IMR-90 (cell line): ENCODE measurements at regions not wholly inside any gene's neighbourhood (a gene's known extent, or its start where the extent isn't known, plus 50 kb on each side); places are given as distances from the start of the nearest gene placed in this dataset.

Experiments used
- ATAC-seq: fragments of 200-7000 bp; cut with Tn5 transposase; 2 replicates; pipeline ENCODE4 v1.9.1; 2020; ENCODE audit warnings: low read depth, mild to moderate bottlenecking, moderate library complexity
- BruUV-seq: library from RNA; stranded (reverse); fragments of 400-500 nt; replicated peaks from 2 replicates; lab custom pipeline; 2021; lab: Mats Ljungman, UMichigan
- CTCF ChIA-PET: fragments of 300-600 bp; formaldehyde crosslinking; extraction: SDS; loops from one replicate; lab custom pipeline; 2021; ENCODE audit warnings: antibody characterized with exemption; lab: Yijun Ruan, JAX
- POLR2A ChIA-PET: fragments of 300-600 bp; sonication (Branson Sonifier 250); formaldehyde crosslinking; loops from one replicate; lab custom pipeline; 2022; ENCODE audit warnings: antibody characterized with exemption; ENCODE audit not compliant: unreplicated experiment; lab: Charles Lee
- DNase-seq: peaks from one replicate; pipeline ENCODE4 v3.0.0; 2013
- H2AFZ ChIP-seq: replicated peaks from 2 replicates; pipeline ENCODE3; 2013; ENCODE audit warnings: low read length, mild to moderate bottlenecking; ENCODE audit not compliant: poor library complexity
- H2AK5ac ChIP-seq: 2 replicates; pipeline ENCODE4 v1.6.1; 2013; ENCODE audit warnings: low read depth, low read length, inconsistent platforms
- H2AK9ac ChIP-seq: replicated peaks from 2 replicates; pipeline ENCODE3; 2013; ENCODE audit warnings: mild to moderate bottlenecking, low read depth, low read length, moderate library complexity; ENCODE audit not compliant: poor library complexity
- H2BK120ac ChIP-seq: 2 replicates; pipeline ENCODE4 v1.6.1; 2013; ENCODE audit warnings: low read depth, low read length, inconsistent platforms
- H2BK15ac ChIP-seq: 3 replicates; pipeline ENCODE4 v1.6.1; 2013; ENCODE audit warnings: low read depth, low read length, inconsistent platforms
- H2BK20ac ChIP-seq: 2 replicates; pipeline ENCODE4 v1.6.1; 2013; ENCODE audit warnings: low read depth, mild to moderate bottlenecking, inconsistent platforms, low read length, moderate library complexity
- H2BK5ac ChIP-seq: 2 replicates; pipeline ENCODE4 v1.6.1; 2013; ENCODE audit warnings: mild to moderate bottlenecking, low read depth, low read length, inconsistent platforms; ENCODE audit not compliant: poor library complexity, severe bottlenecking
- H3K14ac ChIP-seq: replicated peaks from 2 replicates; pipeline ENCODE4 v1.6.1; 2013; ENCODE audit warnings: low read depth, low read length, inconsistent platforms
- H3K18ac ChIP-seq: 2 replicates; pipeline ENCODE4 v1.6.1; 2013; ENCODE audit warnings: low read depth, low read length, control low read depth
- H3K23ac ChIP-seq: 2 replicates; pipeline ENCODE4 v1.6.1; 2013; ENCODE audit warnings: low read depth, low read length, inconsistent platforms
- H3K27ac ChIP-seq: 2 replicates; pipeline ENCODE4 v1.5.1; 2013; ENCODE audit warnings: mild to moderate bottlenecking, control low read depth, low read length; ENCODE audit not compliant: insufficient read depth
- H3K27me3 ChIP-seq: 2 replicates; pipeline ENCODE4 v1.6.1; 2013; ENCODE audit warnings: low read length; ENCODE audit not compliant: control insufficient read depth, insufficient read depth
- H3K36me3 ChIP-seq: 2 replicates; pipeline ENCODE4 v1.6.1; 2013; ENCODE audit warnings: low read length, mixed read lengths; ENCODE audit not compliant: control insufficient read depth, insufficient read depth
- H3K4ac ChIP-seq: 2 replicates; pipeline ENCODE4 v1.6.1; 2013; ENCODE audit warnings: low read depth, low read length, inconsistent platforms
- H3K4me1 ChIP-seq: 2 replicates; pipeline ENCODE4 v1.6.1; 2013; ENCODE audit warnings: low read length, mixed read lengths; ENCODE audit not compliant: control insufficient read depth, insufficient read depth
- H3K4me2 ChIP-seq: 2 replicates; pipeline ENCODE4 v1.6.1; 2013; ENCODE audit warnings: low read depth, mild to moderate bottlenecking, control low read depth, low read length, moderate library complexity
- H3K4me3 ChIP-seq: 2 replicates; pipeline ENCODE4 v1.5.1; 2013; ENCODE audit warnings: low read depth, mild to moderate bottlenecking, control low read depth, low read length, moderate library complexity; ENCODE audit not compliant: insufficient read depth
- H3K56ac ChIP-seq: 2 replicates; pipeline ENCODE4 v1.6.1; 2013; ENCODE audit warnings: low read length, inconsistent platforms; ENCODE audit not compliant: insufficient read depth; ENCODE audit errors: extremely low read depth
- H3K79me1 ChIP-seq, 2 experiments: 2 replicates each; pipeline ENCODE4 v1.6.1; 2013; ENCODE audit warnings: low read length in 2 of 2, inconsistent platforms in 1 of 2, low read depth in 1 of 2
- H3K9ac ChIP-seq: 2 replicates; pipeline ENCODE4 v1.6.1; 2013; ENCODE audit warnings: low read depth, low read length, control low read depth
- H3K9me1 ChIP-seq: 2 replicates; pipeline ENCODE4 v1.6.1; 2013; ENCODE audit warnings: low read length, inconsistent platforms; ENCODE audit not compliant: insufficient read depth
- H3K9me3 ChIP-seq: 2 replicates; pipeline ENCODE4 v1.6.1; 2013; ENCODE audit warnings: low read length; ENCODE audit not compliant: control insufficient read depth, insufficient read depth
- H4K20me1 ChIP-seq: 2 replicates; pipeline ENCODE4 v1.6.1; 2013; ENCODE audit warnings: low read length, inconsistent platforms; ENCODE audit not compliant: insufficient read depth
- H4K5ac ChIP-seq: 2 replicates; pipeline ENCODE4 v1.6.1; 2013; ENCODE audit warnings: mild to moderate bottlenecking, low read depth, low read length, control low read depth
- H4K8ac ChIP-seq, 2 experiments: 2 replicates each; pipeline ENCODE4 v1.6.1; 2013; ENCODE audit warnings: low read depth in 2 of 2, low read length in 2 of 2, control low read depth in 1 of 2, inconsistent platforms in 1 of 2
- H4K91ac ChIP-seq: 2 replicates; pipeline ENCODE4 v1.6.1; 2013; ENCODE audit warnings: low read depth, low read length, inconsistent platforms; ENCODE audit not compliant: insufficient read depth
- BHLHE40 ChIP-seq: fragments of 150-350 bp; IDR thresholded peaks from 2 replicates; pipeline ENCODE4 v1.6.1; 2016; ENCODE audit warnings: mild to moderate bottlenecking, low read depth, low read length
- CEBPB ChIP-seq: IDR thresholded peaks from 2 replicates; pipeline ENCODE4 v1.6.1; 2012; ENCODE audit warnings: low read depth, low read length, improper control_type of control experiment
- CHD1 ChIP-seq: IDR thresholded peaks from 2 replicates; pipeline ENCODE4 v1.6.1; 2012; ENCODE audit warnings: low read depth, low read length, improper control_type of control experiment
- MAFK ChIP-seq: IDR thresholded peaks from 2 replicates; pipeline ENCODE4 v1.6.1; 2012; ENCODE audit warnings: low read depth, low read length, improper control_type of control experiment
- MAZ ChIP-seq: IDR thresholded peaks from 2 replicates; pipeline ENCODE4 v1.6.1; 2012; ENCODE audit warnings: low read depth, mild to moderate bottlenecking, low read length, improper control_type of control experiment, moderate library complexity, borderline replicate concordance
- MXI1 ChIP-seq: IDR thresholded peaks from 2 replicates; pipeline ENCODE4 v1.6.1; 2012; ENCODE audit warnings: low read depth, mild to moderate bottlenecking, low read length, moderate library complexity, borderline replicate concordance
- RAD21 ChIP-seq: IDR thresholded peaks from 2 replicates; pipeline ENCODE4 v1.6.1; 2012; ENCODE audit warnings: low read length, improper control_type of control experiment
- RCOR1 ChIP-seq: IDR thresholded peaks from 2 replicates; pipeline ENCODE4 v1.6.1; 2012; ENCODE audit warnings: mild to moderate bottlenecking, low read length, improper control_type of control experiment; ENCODE audit not compliant: insufficient replicate concordance
- dilution Hi-C: fragments of 300-500 bp; cut with HindIII; formaldehyde crosslinking; loops from one replicate; pipeline ENCODE4 v1.14.3; 2018; ENCODE audit warnings: low sequenced_read_pairs; ENCODE audit not compliant: unreplicated experiment
- in situ Hi-C: fragments of 300-500 bp; cut with MboI; formaldehyde crosslinking; loops from 3 replicates; pipeline ENCODE4 v1.14.3; 2019; ENCODE audit warnings: low sequenced_read_pairs, inconsistent platforms, mixed read lengths
- intact Hi-C: fragments of 100-400 bp; cut with micrococcal nuclease; formaldehyde crosslinking; loops from 2 replicates; pipeline ENCODE4 v1.10.0; 2022
- TF ChIP-seq, protein P1 (sequence below): conservative IDR thresholded peaks from 2 replicates; pipeline ENCODE4 v1.5.1; 2012; ENCODE audit warnings: mild to moderate bottlenecking, low read depth, low read length, improper control_type of control experiment
- TF ChIP-seq, protein P2 (sequence below): fragments of 150-350 bp; IDR thresholded peaks from 2 replicates; pipeline ENCODE4 v1.6.1; 2016; ENCODE audit warnings: low read depth, mild to moderate bottlenecking, low read length, moderate library complexity, borderline replicate concordance

DNA sequence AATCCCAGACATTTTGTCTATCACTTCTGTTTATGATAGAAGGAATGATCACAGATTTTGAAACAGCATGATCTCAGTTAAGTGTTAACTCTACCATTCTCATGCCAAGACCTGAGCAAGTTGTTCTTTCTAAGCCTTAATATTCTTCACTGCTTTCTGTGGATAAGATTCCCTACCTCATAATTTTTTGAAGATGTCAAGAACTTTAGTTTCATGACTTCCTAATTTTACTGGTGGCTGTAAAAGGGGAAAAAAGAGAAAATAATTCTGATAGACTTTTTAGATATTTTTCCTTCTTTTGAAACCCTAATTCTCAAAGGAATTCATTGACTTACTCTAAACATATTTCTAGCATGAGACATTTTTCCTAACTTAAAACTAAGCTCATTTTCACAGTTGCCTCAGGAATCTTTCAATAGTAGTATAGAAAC is 520.0 kb upstream of the LUZP2 start:
- H3K27ac ChIP-seq: peak overlapping the region; percentile 41; the same call in 1 of the 2 replicates
- H3K18ac ChIP-seq: peak overlapping the region; percentile 82; the same call in 1 of the 2 replicates
- H2AK5ac ChIP-seq: no peak overlapping the region
- H4K20me1 ChIP-seq: no peaks in the 10 kb centered on the region
- H4K91ac ChIP-seq: peak overlapping the region; percentile 41; the same call in 1 of the 2 replicates
- DNase-seq: peak; percentile 70
- peak overlapping the region; percentile 96; the same call in 1 of the 2 replicates for H2BK120ac ChIP-seq
- BruUV-seq: no TSS peak
- peak overlapping the region; percentile 98 for H2BK5ac ChIP-seq
- dilution Hi-C loops (no loop called here), intact Hi-C loops (no loop called here), in situ Hi-C loops (no loop called here)
- no peak overlapping the region for H2BK15ac ChIP-seq
- peaks cover 4% of the 10 kb centered on the region; the same call in 1 of the 2 replicates for H3K9me1 ChIP-seq
- peak overlapping the region; percentile 97; the same call in 1 of the 2 replicates for H2BK20ac ChIP-seq
- no peaks in the 10 kb centered on the region for H3K9me3 ChIP-seq
- no peaks in the 10 kb centered on the region for H3K27me3 ChIP-seq
- no peak overlapping the region for H3K4me3 ChIP-seq
- ChIA-PET POLR2A (no interaction called here), CTCF (no interaction called here)
- H2AFZ ChIP-seq: no peak overlapping the region
- peak overlapping the region in 1 of 2 experiments; percentile 51; a peak in 1 of 4 replicates for H4K8ac ChIP-seq
- TF ChIP-seq CEBPB (no peak), CHD1 (no peak), MAFK (no peak), MAZ (no peak), MXI1 (no peak), RAD21 (no peak), RCOR1 (no peak), BHLHE40 (no peak)
- TF ChIP-seq, protein P1, sequence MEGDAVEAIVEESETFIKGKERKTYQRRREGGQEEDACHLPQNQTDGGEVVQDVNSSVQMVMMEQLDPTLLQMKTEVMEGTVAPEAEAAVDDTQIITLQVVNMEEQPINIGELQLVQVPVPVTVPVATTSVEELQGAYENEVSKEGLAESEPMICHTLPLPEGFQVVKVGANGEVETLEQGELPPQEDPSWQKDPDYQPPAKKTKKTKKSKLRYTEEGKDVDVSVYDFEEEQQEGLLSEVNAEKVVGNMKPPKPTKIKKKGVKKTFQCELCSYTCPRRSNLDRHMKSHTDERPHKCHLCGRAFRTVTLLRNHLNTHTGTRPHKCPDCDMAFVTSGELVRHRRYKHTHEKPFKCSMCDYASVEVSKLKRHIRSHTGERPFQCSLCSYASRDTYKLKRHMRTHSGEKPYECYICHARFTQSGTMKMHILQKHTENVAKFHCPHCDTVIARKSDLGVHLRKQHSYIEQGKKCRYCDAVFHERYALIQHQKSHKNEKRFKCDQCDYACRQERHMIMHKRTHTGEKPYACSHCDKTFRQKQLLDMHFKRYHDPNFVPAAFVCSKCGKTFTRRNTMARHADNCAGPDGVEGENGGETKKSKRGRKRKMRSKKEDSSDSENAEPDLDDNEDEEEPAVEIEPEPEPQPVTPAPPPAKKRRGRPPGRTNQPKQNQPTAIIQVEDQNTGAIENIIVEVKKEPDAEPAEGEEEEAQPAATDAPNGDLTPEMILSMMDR: no peak
- TF ChIP-seq, protein P2, sequence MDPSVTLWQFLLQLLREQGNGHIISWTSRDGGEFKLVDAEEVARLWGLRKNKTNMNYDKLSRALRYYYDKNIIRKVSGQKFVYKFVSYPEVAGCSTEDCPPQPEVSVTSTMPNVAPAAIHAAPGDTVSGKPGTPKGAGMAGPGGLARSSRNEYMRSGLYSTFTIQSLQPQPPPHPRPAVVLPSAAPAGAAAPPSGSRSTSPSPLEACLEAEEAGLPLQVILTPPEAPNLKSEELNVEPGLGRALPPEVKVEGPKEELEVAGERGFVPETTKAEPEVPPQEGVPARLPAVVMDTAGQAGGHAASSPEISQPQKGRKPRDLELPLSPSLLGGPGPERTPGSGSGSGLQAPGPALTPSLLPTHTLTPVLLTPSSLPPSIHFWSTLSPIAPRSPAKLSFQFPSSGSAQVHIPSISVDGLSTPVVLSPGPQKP: no peak
- no peaks in the 10 kb centered on the region for H3K36me3 ChIP-seq
- no peak overlapping the region for H3K14ac ChIP-seq
- peak overlapping the region; percentile 59; the same call in 1 of the 2 replicates for H4K5ac ChIP-seq
- ATAC-seq: peak; percentile 78
- H3K56ac ChIP-seq: no peak overlapping the region
- H3K9ac ChIP-seq: no peak overlapping the region
- peak overlapping the region; percentile 2; the same call in 1 of the 2 replicates for H3K23ac ChIP-seq
- no peak overlapping the region for H2AK9ac ChIP-seq
- H3K4me1 ChIP-seq: peaks cover 7% of the 10 kb centered on the region
- peak overlapping the region; percentile 0; the same call in 1 of the 2 replicates for H3K4ac ChIP-seq
- H3K4me2 ChIP-seq: no peak overlapping the region
- no peaks in the 10 kb centered on the region for H3K79me1 ChIP-seq
